ENCODE measurements at regions not wholly inside any gene's neighbourhood (a gene's known extent, or its start where the extent isn't known, plus 50 kb on each side); places are given as distances from the start of the nearest gene placed in this dataset.

- TF ChIP-seq CHD7 (IDR thresholded peaks at IDR 0.05; ENCODE audit: insufficient replicate concordance, low read length) (no peak), GABPA (IDR thresholded peaks at IDR 0.05; ENCODE audit: borderline replicate concordance, insufficient read depth, low read length) (no peak), SAP30 (IDR thresholded peaks at IDR 0.05; ENCODE audit: insufficient read depth, insufficient replicate concordance, low read length) (no peak)
Measured at GRCh38 chr12:114506651-114507050, 100.7 kb upstream of the TBX5 start (continued).
